NCI-H510A treated with DMSO at 0.1 percent for 48 hours (cell line): ENCODE measurements at regions not wholly inside any gene's neighbourhood (a gene's known extent, or its start where the extent isn't known, plus 50 kb on each side); places are given as distances from the start of the nearest gene placed in this dataset.

Experiments used
- DNase-seq: peaks from one replicate; lab custom pipeline; 2025; lab: John Stamatoyannopoulos, UW

GRCh38 chr10:131490991-131491594 lies 179.6 kb upstream of the TCERG1L start:
- no peak for DNase-seq

GRCh38 chr10:131492211-131492857 lies 180.8 kb upstream of the TCERG1L start:
- DNase-seq: no peak

- DNase-seq: no peak
These were observed 181.9 kb upstream of the TCERG1L start for GRCh38 chr10:131493432-131493831.

- DNase-seq: no peak
These were observed 182.9 kb upstream of the TCERG1L start for GRCh38 chr10:131494451-131494850.

- DNase-seq: no peak
These were observed 183.7 kb upstream of the TCERG1L start for GRCh38 chr10:131495224-131495623.

- DNase-seq: no peak
These were observed 184.4 kb upstream of the TCERG1L start for GRCh38 chr10:131495892-131496291.

- no peak for DNase-seq
These were observed 185.0 kb upstream of the TCERG1L start for GRCh38 chr10:131496351-131497052.

GRCh38 chr10:131499566-131499965 lies 188.0 kb upstream of the TCERG1L start:
- no peak for DNase-seq

GRCh38 chr10:131500181-131500580 lies 188.7 kb upstream of the TCERG1L start:
- no peak for DNase-seq

- no peak for DNase-seq
These were observed 189.4 kb upstream of the TCERG1L start for GRCh38 chr10:131500892-131501291.

- no peak for DNase-seq
These were observed 192.5 kb upstream of the TCERG1L start for GRCh38 chr10:131503992-131504391.

GRCh38 chr10:131511391-131511790 lies 199.9 kb upstream of the TCERG1L start:
- DNase-seq: no peak

GRCh38 chr10:131512852-131513251 lies 201.3 kb upstream of the TCERG1L start:
- no peak for DNase-seq

GRCh38 chr10:131513445-131513844 lies 201.9 kb upstream of the TCERG1L start:
- DNase-seq: no peak

GRCh38 chr10:131513901-131514300 lies 202.4 kb upstream of the TCERG1L start:
- no peak for DNase-seq

GRCh38 chr10:131514454-131514853 lies 202.9 kb upstream of the TCERG1L start:
- no peak for DNase-seq

GRCh38 chr10:131516285-131516684 lies 204.8 kb upstream of the TCERG1L start:
- DNase-seq: no peak

GRCh38 chr10:131517781-131518180 lies 206.3 kb upstream of the TCERG1L start:
- DNase-seq: no peak

GRCh38 chr10:131519723-131520605 lies 208.4 kb upstream of the TCERG1L start:
- DNase-seq: no peak

- no peak for DNase-seq
These were observed 220.0 kb upstream of the TCERG1L start for GRCh38 chr10:131531265-131532190.

GRCh38 chr10:131532291-131532690 lies 220.8 kb upstream of the TCERG1L start:
- no peak for DNase-seq
